BLaER1 treated with 17β-estradiol and CSF1 and Interleukin-3, amounts not matched to agents 10 nM and 100 nM (cell line): ENCODE measurements at regions not wholly inside any gene's neighbourhood (a gene's known extent, or its start where the extent isn't known, plus 50 kb on each side); places are given as distances from the start of the nearest gene placed in this dataset.
"Not testable (repeated sequence)": the region's sequence is repeated elsewhere in the genome, so short reads cannot be mapped to it uniquely, and the experiment has no call there.

ENCODE experiments used
- H3K27ac ChIP-seq, 11 experiments: shearing (Covaris generic); formaldehyde crosslinking; 2 replicates each; pipeline ENCODE4 v1.8.1; 2022
- H3K27me3 ChIP-seq, 11 experiments: shearing (Covaris generic); formaldehyde crosslinking; 2 replicates each; pipeline ENCODE4 v1.8.1; 2022
- H3K36me3 ChIP-seq, 11 experiments: shearing (Covaris generic); formaldehyde crosslinking; 2 replicates each; pipeline ENCODE4 v1.8.1; 2022
- H3K4me1 ChIP-seq, 10 experiments: shearing (Covaris generic); formaldehyde crosslinking; 2 replicates each; pipeline ENCODE4 v1.8.1; 2022
- H3K4me2 ChIP-seq, 11 experiments: shearing (Covaris generic); formaldehyde crosslinking; 2 replicates each; pipeline ENCODE4 v1.8.1; 2022
- H3K4me3 ChIP-seq, 10 experiments: shearing (Covaris generic); formaldehyde crosslinking; 2 replicates each; pipeline ENCODE4 v1.8.1; 2022
- H3K9ac ChIP-seq, 11 experiments: shearing (Covaris generic); formaldehyde crosslinking; 2 replicates each; pipeline ENCODE4 v1.8.1; 2022
- H3K9me3 ChIP-seq, 11 experiments: shearing (Covaris generic); formaldehyde crosslinking; replicated peaks in 1 of 11; 2 replicates each; pipeline ENCODE4 v1.8.1; 2022
- H4K20me1 ChIP-seq, 11 experiments: shearing (Covaris generic); formaldehyde crosslinking; 2 replicates each; pipeline ENCODE4 v1.8.1; 2022
- Cebpa-rat ChIP-seq, 11 experiments: shearing (Covaris generic); IDR thresholded peaks; 2 replicates each; pipeline ENCODE4 v1.8.1; 2022

DNA sequence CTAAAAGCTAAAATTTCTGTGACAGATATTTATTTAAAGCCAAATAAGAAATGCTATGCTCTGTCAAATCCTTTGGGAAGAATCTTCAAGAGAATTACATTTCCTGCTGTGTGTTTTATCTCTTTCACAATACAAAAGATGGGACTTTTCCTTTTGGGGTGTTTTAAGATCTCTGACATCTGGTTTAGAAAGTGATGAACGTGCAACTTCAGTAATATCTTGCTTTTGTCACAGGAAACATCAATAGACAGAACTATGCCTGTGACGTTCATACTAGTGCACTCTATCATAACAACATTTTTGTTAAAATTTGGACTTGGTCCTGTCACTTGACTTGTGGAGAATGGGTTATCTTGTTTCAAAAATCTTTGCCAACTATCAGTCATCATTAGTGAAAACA is 195.7 kb upstream of the KCNMB2 start:
- no peak overlapping the region for H3K9ac ChIP-seq
- H3K9me3 ChIP-seq = peaks cover 0 to 8% (median 0%) of the 10 kb centered on the region in 11 experiments; a peak in 1 of 22 replicates
- no peak for TF ChIP-seq Cebpa-rat (IDR thresholded peaks at IDR 0.05)
- no peak overlapping the region for H3K27ac ChIP-seq
- H3K36me3 ChIP-seq = no peaks in the 10 kb centered on the region
- H3K27me3 ChIP-seq = no peaks in the 10 kb centered on the region
- peaks cover 0 to 7% (median 0%) of the 10 kb centered on the region in 10 experiments; a peak in 2 of 20 replicates for H3K4me1 ChIP-seq
- H4K20me1 ChIP-seq = no peaks in the 10 kb centered on the region
- no peak overlapping the region for H3K4me3 ChIP-seq
- H3K4me2 ChIP-seq = 0 out of 22 replicates have a peak overlapping the region, but pooled peaks of 1 of the 11 experiments have one; percentile 11

DNA sequence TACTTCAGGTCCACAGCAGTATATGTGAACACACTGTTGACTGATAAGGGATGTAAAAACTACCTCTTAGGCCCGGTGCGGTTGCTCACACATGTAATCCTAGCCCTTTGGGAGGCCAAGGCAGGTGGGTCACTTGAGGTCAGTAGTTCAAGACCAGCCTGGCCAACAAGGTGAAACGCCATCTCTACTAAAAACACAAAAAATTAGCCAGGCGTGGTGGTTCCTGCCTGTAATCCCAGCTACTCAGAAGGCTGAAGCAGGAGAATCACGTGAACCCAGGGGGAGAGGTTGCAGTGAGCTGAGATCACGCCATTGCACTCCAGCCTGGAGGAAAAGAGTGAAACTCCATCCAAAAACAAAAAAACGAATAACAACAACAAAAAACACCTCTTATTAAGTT is 194.6 kb upstream of the KCNMB2 start:
- Histone ChIP-seq H3K9ac (no peak overlapping the region), H3K27ac (no peak overlapping the region), H3K27me3 (no peaks in the 10 kb centered on the region), H3K4me2 (no peak overlapping the region), H3K4me3 (no peak overlapping the region), H3K9me3 (peaks cover 0 to 8% (median 0%) of the 10 kb centered on the region in 11 experiments; a peak in 1 of 22 replicates), H3K4me1 (peaks cover 0 to 7% (median 0%) of the 10 kb centered on the region in 10 experiments; a peak in 2 of 20 replicates), H3K36me3 (no peaks in the 10 kb centered on the region), H4K20me1 (no peaks in the 10 kb centered on the region)
- TF ChIP-seq Cebpa-rat (IDR thresholded peaks at IDR 0.05) = no peak

GRCh38 chr3:178342111-178342510 is 194.1 kb upstream of the KCNMB2 start:
- Histone ChIP-seq H3K27me3 (no peaks in the 10 kb centered on the region), H3K4me1 (peaks cover 0 to 7% (median 0%) of the 10 kb centered on the region in 10 experiments; a peak in 2 of 20 replicates), H3K9ac (no peak overlapping the region), H3K4me3 (no peak overlapping the region), H3K36me3 (no peaks in the 10 kb centered on the region), H3K4me2 (no peak overlapping the region), H3K27ac (no peak overlapping the region), H3K9me3 (peaks cover 0 to 8% (median 0%) of the 10 kb centered on the region in 11 experiments; a peak in 1 of 22 replicates), H4K20me1 (no peaks in the 10 kb centered on the region)
- TF ChIP-seq Cebpa-rat (IDR thresholded peaks at IDR 0.05) = no peak

DNA sequence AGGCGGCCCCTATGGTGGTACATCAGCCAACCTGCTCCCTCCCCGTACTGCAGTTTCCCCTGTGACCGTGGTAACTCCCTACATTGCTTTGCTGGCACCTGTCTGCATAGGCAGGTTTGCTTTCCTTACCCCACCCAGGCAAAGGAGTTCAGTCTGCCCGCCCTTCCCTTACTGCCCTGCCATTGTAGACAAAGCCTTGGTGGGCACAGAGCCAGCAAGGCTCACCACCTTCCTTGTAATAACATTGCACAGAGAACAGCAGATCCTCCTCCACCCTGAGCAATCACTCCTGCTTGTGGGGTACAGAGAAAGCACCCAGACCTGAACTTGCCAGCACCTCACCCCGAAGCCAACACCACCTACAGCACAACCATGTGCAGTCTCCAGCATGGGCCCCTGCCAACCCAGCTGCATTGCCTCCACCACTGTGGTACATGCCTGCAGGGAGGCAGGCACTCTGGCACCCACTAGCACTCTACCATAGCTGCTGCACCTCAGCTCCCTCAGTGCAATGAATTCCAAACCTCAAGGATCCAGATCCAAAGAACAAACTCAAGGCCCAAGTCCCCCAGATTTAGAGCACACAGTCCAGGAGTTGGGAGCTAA is 192.7 kb upstream of the KCNMB2 start:
- Histone ChIP-seq H3K9me3 (peaks cover 0 to 10% (median under 1%) of the 10 kb centered on the region in 11 experiments; a peak in 7 of 22 replicates), H3K9ac (no peak overlapping the region), H3K27me3 (no peaks in the 10 kb centered on the region), H3K36me3 (no peaks in the 10 kb centered on the region), H3K4me1 (peaks cover 0 to 7% (median 0%) of the 10 kb centered on the region in 10 experiments; a peak in 2 of 20 replicates), H3K4me2 (no peak overlapping the region), H3K4me3 (no peak overlapping the region), H4K20me1 (no peaks in the 10 kb centered on the region), H3K27ac (no peak overlapping the region)
- TF ChIP-seq Cebpa-rat (IDR thresholded peaks at IDR 0.05) = no peak

- Histone ChIP-seq H3K4me2 (no peak overlapping the region), H3K4me1 (no peaks in the 10 kb centered on the region), H3K9ac (no peak overlapping the region), H4K20me1 (no peaks in the 10 kb centered on the region), H3K9me3 (peaks cover 8 to 19% (median 11%) of the 10 kb centered on the region in 11 experiments; a peak in 18 of 22 replicates), H3K36me3 (no peaks in the 10 kb centered on the region), H3K4me3 (no peak overlapping the region), H3K27ac (no peak overlapping the region), H3K27me3 (no peaks in the 10 kb centered on the region)
- no peak for TF ChIP-seq Cebpa-rat (IDR thresholded peaks at IDR 0.05)
Measured at GRCh38 chr3:178345944-178346343, 190.3 kb upstream of the KCNMB2 start.

DNA sequence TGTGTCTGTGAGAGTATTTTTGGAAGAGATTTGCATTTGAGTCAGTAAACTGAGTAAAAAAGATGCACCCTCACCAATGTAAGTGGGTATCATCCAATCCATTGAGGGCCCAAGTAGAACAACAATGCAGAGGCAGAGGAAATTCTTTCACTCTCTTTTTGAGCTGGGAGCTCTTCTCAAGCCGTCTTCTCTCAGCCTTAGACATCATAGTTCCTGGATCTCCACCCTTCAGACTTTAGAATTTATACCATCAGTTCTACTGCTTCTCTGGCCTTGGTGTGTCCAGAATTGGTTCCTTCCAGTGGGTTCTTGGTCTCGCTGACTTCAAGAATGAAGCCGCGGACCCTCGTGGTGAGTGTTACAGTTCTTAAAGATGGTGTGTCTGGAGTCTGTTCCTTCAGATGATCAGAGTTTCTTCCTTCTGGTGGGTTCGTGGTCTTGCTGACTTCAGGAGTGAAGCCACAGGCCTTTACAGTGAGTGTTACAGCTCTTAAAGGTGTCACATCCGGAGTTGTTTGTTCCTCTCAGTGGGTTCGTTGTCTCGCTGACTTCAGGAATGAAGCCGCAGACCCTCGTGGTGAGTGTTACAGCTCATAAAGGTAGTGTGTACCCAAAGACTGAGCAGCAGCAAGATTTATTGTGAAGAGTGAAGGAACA is 187.5 kb upstream of the KCNMB2 start:
- H4K20me1 ChIP-seq, H3K4me1 ChIP-seq, H3K4me3 ChIP-seq, H3K27ac ChIP-seq, H3K9ac ChIP-seq, H3K27me3 ChIP-seq, H3K36me3 ChIP-seq, H3K4me2 ChIP-seq: not testable (repeated sequence)
- peaks cover 8 to 13% (median 11%) of the 10 kb centered on the region in 11 experiments; a peak in 18 of 22 replicates for H3K9me3 ChIP-seq

DNA sequence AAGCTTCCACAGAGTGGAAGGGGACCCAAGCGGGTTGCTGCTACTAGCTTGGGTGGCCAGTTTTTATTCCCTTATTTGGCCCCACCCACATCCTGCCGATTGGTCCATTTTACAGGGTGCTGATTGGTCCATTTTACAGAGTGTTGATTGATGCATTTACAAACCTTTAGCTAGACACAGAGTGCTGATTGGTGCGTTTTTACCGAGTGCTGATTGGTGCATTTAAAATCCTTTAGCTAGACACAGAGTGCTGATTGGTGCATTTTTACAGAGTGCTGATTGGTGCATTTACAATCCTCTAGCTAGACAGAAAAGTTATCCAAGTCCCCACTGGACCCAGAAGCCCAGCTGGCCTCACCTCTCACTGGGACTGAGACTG is 187.0 kb upstream of the KCNMB2 start:
- H3K4me2 ChIP-seq, H3K27ac ChIP-seq, H3K4me1 ChIP-seq, H3K36me3 ChIP-seq, H3K4me3 ChIP-seq, H3K9ac ChIP-seq, H4K20me1 ChIP-seq, H3K27me3 ChIP-seq: not testable (repeated sequence)
- peaks cover 8 to 13% (median 11%) of the 10 kb centered on the region in 11 experiments; a peak in 18 of 22 replicates for H3K9me3 ChIP-seq

GRCh38 chr3:178350763-178351162 is 185.5 kb upstream of the KCNMB2 start:
- Histone ChIP-seq H3K9me3 (peaks cover 9 to 13% (median 11%) of the 10 kb centered on the region in 11 experiments; a peak in 18 of 22 replicates), H3K4me2 (no peak overlapping the region), H3K27ac (no peak overlapping the region), H4K20me1 (no peaks in the 10 kb centered on the region), H3K4me3 (no peak overlapping the region), H3K4me1 (no peaks in the 10 kb centered on the region), H3K36me3 (no peaks in the 10 kb centered on the region), H3K9ac (no peak overlapping the region), H3K27me3 (no peaks in the 10 kb centered on the region)
- TF ChIP-seq Cebpa-rat (IDR thresholded peaks at IDR 0.05) = no peak

- Histone ChIP-seq H3K36me3 (no peaks in the 10 kb centered on the region), H3K27ac (no peak overlapping the region), H3K27me3 (no peaks in the 10 kb centered on the region), H3K4me3 (no peak overlapping the region), H3K4me2 (no peak overlapping the region), H3K9ac (no peak overlapping the region), H4K20me1 (no peaks in the 10 kb centered on the region), H3K4me1 (no peaks in the 10 kb centered on the region), H3K9me3 (peaks cover 9 to 18% (median 12%) of the 10 kb centered on the region in 11 experiments; a peak in 18 of 22 replicates)
- no peak for TF ChIP-seq Cebpa-rat (IDR thresholded peaks at IDR 0.05)
Measured at GRCh38 chr3:178352326-178353005, 183.8 kb upstream of the KCNMB2 start.
